HCT116 (cell line): ENCODE measurements at regions not wholly inside any gene's neighbourhood (a gene's known extent, or its start where the extent isn't known, plus 50 kb on each side); places are given as distances from the start of the nearest gene placed in this dataset.

Experiments used
- ATAC-seq: fragments of 200-7000 bp; cut with Tn5 transposase; 2 replicates; pipeline ENCODE4 v1.9.1; 2020; ENCODE audit warnings: mild to moderate bottlenecking, moderate library complexity
- BruUV-seq: library from RNA; stranded (reverse); fragments of 400-500 nt; replicated peaks from 2 replicates; lab custom pipeline; 2021; lab: Mats Ljungman, UMichigan
- CTCF ChIA-PET: fragments of 300-600 bp; sonication (Branson Sonifier 250); formaldehyde crosslinking; loops from one replicate; lab custom pipeline; 2021; ENCODE audit warnings: antibody characterized with exemption; lab: Charles Lee
- POLR2A ChIA-PET: fragments of 300-600, 350-600 bp; sonication (Branson Sonifier 250); formaldehyde crosslinking; loops from one replicate; lab custom pipeline; 2021; ENCODE audit warnings: antibody characterized with exemption; lab: Charles Lee
- RAD21 ChIA-PET, 2 experiments: fragments of 300-600 bp; sonication (Branson Sonifier 250); formaldehyde crosslinking; loops; one replicate each; lab custom pipeline; 2023; ENCODE audit warnings: low total read pairs in 2 of 2; ENCODE audit not compliant: uncharacterized antibody in 2 of 2, unreplicated experiment in 2 of 2, low non-redundant PET in 1 of 2; lab: Charles Lee
- DNase-seq: peaks from one replicate; pipeline ENCODE4 v3.0.0-alpha.2; 2010; ENCODE audit warnings: low read depth, low spot score
- H2AFZ ChIP-seq: fragments of 200-600 bp; shearing (Covaris generic), sonication (generic); 2 replicates; pipeline ENCODE4 v1.6.1; 2017; ENCODE audit warnings: low read depth, mixed run types, mixed read lengths, antibody characterized with exemption, low read length; ENCODE audit not compliant: poor library complexity, severe bottlenecking
- H3K27ac ChIP-seq: 2 replicates; pipeline ENCODE4 v1.5.1; 2012; ENCODE audit warnings: low read depth, low read length
- H3K27me3 ChIP-seq: fragments of 200-600 bp; sonication (generic); 2 replicates; pipeline ENCODE4 v1.6.1; 2016; ENCODE audit warnings: mixed run types, low read length, mixed read lengths; ENCODE audit not compliant: insufficient read depth
- H3K36me3 ChIP-seq, 2 experiments: fragments of 200-500 bp in 1 of 2; fragments of 200-600 bp in 1 of 2; sonication (Bioruptor generic) in 1 of 2; sonication (generic) in 1 of 2; 2 replicates each; pipeline versions ENCODE4 v1.5.1 to v1.6.1; 2014 to 2016; ENCODE audit warnings: low read length in 2 of 2, inconsistent platforms in 1 of 2, mixed read lengths in 1 of 2, mixed run types in 1 of 2; ENCODE audit not compliant: insufficient read depth in 2 of 2, control insufficient read depth in 1 of 2
- H3K4me1 ChIP-seq, 2 experiments: fragments of 200-600 bp in 1 of 2; sonication (generic) in 1 of 2; 2 replicates each; pipeline versions ENCODE4 v1.5.1 to v1.6.1; 2012 to 2017; ENCODE audit warnings: low read length in 2 of 2, inconsistent platforms in 1 of 2, mild to moderate bottlenecking in 1 of 2, mixed read lengths in 1 of 2, mixed run types in 1 of 2, moderate library complexity in 1 of 2; ENCODE audit not compliant: insufficient read depth in 2 of 2, control insufficient read depth in 1 of 2
- H3K4me2 ChIP-seq: fragments of 200-600 bp; sonication (generic); 2 replicates; pipeline ENCODE4 v1.6.1; 2017; ENCODE audit warnings: mixed run types, low read length, mixed read lengths
- H3K4me3 ChIP-seq, 2 experiments: fragments of 200-600 bp in 1 of 2; sonication (generic) in 1 of 2; replicated peaks in 1 of 2; 2 replicates each; pipeline ENCODE4 v1.5.1; 2011 to 2016; ENCODE audit warnings: low read length in 2 of 2, control low read depth in 1 of 2, low read depth in 1 of 2, mild to moderate bottlenecking in 1 of 2, mixed read lengths in 1 of 2, mixed run types in 1 of 2
- H3K79me2 ChIP-seq: fragments of 200-600 bp; sonication (generic); 2 replicates; pipeline ENCODE4 v1.6.1; 2017; ENCODE audit warnings: mild to moderate bottlenecking, mixed run types, low read length, moderate library complexity, mixed read lengths; ENCODE audit not compliant: insufficient read depth
- H3K9ac ChIP-seq: fragments of 200-600 bp; sonication (generic); 2 replicates; pipeline ENCODE4 v1.6.1; 2016; ENCODE audit warnings: low read length, mixed read lengths
- H3K9me2 ChIP-seq: fragments of 200-600 bp; sonication (generic), shearing (Covaris generic); 2 replicates; pipeline ENCODE4 v1.6.1; 2017; ENCODE audit warnings: mixed run types, mild to moderate bottlenecking, moderate library complexity; ENCODE audit not compliant: insufficient read depth
- H3K9me3 ChIP-seq, 2 experiments: fragments of 200-500 bp in 1 of 2; fragments of 200-600 bp in 1 of 2; sonication (Bioruptor generic) in 1 of 2; sonication (generic) in 1 of 2; 2 replicates each; pipeline ENCODE4 v1.6.1; 2014 to 2017; ENCODE audit warnings: low read length in 2 of 2, mixed read lengths in 2 of 2, inconsistent platforms in 1 of 2, low read depth in 1 of 2, mild to moderate bottlenecking in 1 of 2, mixed run types in 1 of 2, moderate library complexity in 1 of 2; ENCODE audit not compliant: control insufficient read depth in 1 of 2, insufficient read depth in 1 of 2
- H4K20me1 ChIP-seq: fragments of 200-600 bp; sonication (generic), shearing (Covaris generic); 2 replicates; pipeline ENCODE4 v1.6.1; 2017; ENCODE audit warnings: mixed run types, mild to moderate bottlenecking, moderate library complexity; ENCODE audit not compliant: insufficient read depth
- CBX3 ChIP-seq: IDR thresholded peaks from 2 replicates; pipeline ENCODE4 v1.6.1; 2012; ENCODE audit warnings: low read depth
- EGR1 ChIP-seq: IDR thresholded peaks from 2 replicates; pipeline ENCODE4 v1.6.1; 2012; ENCODE audit warnings: low read depth
- FOSL1 ChIP-seq: IDR thresholded peaks from 2 replicates; pipeline ENCODE4 v1.6.1; 2012; ENCODE audit warnings: low read depth
- POLR2AphosphoS5 ChIP-seq: IDR thresholded peaks from 2 replicates; pipeline ENCODE4 v1.6.1; 2011; ENCODE audit warnings: mild to moderate bottlenecking, low read depth, low read length, moderate library complexity
- RAD21 ChIP-seq: IDR thresholded peaks from 2 replicates; pipeline ENCODE4 v1.6.1; 2012; ENCODE audit warnings: low read depth, mild to moderate bottlenecking
- SP1 ChIP-seq: IDR thresholded peaks from 2 replicates; pipeline ENCODE4 v1.6.1; 2012; ENCODE audit warnings: low read depth
- TCF7L2 ChIP-seq: IDR thresholded peaks from 2 replicates; pipeline ENCODE4 v1.7.0; 2011; ENCODE audit warnings: borderline replicate concordance, inconsistent platforms; ENCODE audit not compliant: insufficient read depth, insufficient read length; ENCODE audit errors: extremely low read depth
- ZFX ChIP-seq: fragments of 450-650 bp; IDR thresholded peaks from 2 replicates; pipeline ENCODE4 v1.6.1; 2017
- intact Hi-C: fragments of 100-400 bp; cut with micrococcal nuclease; formaldehyde crosslinking; loops from 2 replicates; pipeline ENCODE4 v1.10.0; 2022
- TF ChIP-seq, protein P1 (sequence below), 3 experiments: fragments of 200-600 bp in 1 of 3; sonication (generic) in 1 of 3; IDR thresholded peaks in 2 of 3; conservative IDR thresholded peaks in 1 of 3; 2 replicates each; pipeline ENCODE4 v1.5.1; 2012 to 2017; ENCODE audit warnings: low read depth in 2 of 3, low read length in 2 of 3, antibody characterized with exemption in 1 of 3, borderline replicate concordance in 1 of 3, control low read depth in 1 of 3, mild to moderate bottlenecking in 1 of 3, mixed read lengths in 1 of 3, mixed run types in 1 of 3, moderate library complexity in 1 of 3; ENCODE audit not compliant: insufficient read depth in 1 of 3

DNA sequence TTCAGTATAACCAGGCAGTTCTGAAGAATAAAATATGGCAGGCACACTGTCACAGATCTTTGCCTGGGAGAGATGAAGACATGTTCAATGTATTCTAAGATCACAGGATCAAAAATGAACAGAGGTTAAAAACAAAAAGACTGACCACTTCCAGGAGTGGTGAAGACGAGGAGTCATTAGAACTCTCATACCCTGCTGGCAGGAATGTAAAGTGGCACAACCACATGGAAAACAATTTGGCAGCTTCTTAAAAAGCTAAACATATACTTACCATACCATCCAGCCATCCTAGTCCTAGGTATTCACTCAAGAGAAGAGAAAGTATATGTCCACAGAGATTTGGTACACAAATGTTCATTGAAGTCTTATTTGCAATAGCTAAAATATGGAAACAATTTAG, 406.3 kb downstream of the NPIPA8 start:
- CTCF ChIA-PET = interaction anchor here (1.0 to 1.4 kb wide), 2 partner anchors 8 to 16 kb away, joined by 3 to 6 read pairs; no protein-coding TSS in a partner anchor

DNA sequence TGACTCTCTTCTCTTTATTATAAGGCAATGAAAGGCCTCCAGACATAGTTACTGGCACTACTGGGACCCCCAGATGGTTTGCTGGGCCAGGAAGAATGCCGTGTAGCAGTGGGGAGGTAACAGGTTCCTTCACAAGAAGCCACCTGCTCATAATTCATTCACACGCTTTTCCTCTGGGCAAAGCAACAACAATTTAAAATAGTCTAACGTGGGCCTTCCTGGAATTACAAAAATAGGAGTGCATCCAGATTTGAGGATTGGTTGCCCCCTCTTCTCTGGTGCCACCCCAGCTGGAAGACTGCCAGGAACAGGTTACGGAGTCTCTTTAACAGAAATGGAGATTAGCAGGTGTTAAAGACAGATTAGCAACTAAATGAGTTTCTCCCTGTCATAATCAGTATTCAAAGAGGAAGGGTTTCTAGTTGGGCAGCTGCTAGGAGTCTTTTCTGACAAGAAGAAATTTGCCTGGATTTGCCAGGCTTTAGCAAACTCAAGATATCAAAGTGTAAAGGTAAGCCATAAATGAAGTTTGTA, 409.6 kb downstream of the NPIPA8 start:
- H3K9ac ChIP-seq = no peak overlapping the region
- H3K4me3 ChIP-seq = no peak overlapping the region
- no peak overlapping the region for H2AFZ ChIP-seq
- CTCF ChIA-PET = no interaction called here
- POLR2A ChIA-PET = no interaction called here
- no peak overlapping the region for H3K27ac ChIP-seq
- no peaks in the 10 kb centered on the region for H3K9me3 ChIP-seq
- H3K4me1 ChIP-seq = no peaks in the 10 kb centered on the region
- RAD21 ChIA-PET = no interaction called here
- peaks cover 7% of the 10 kb centered on the region for H3K27me3 ChIP-seq
- BruUV-seq = no TSS peak
- no peak overlapping the region for H3K4me2 ChIP-seq
- no peaks in the 10 kb centered on the region for H3K36me3 ChIP-seq
- no peaks in the 10 kb centered on the region for H3K79me2 ChIP-seq
- no peaks in the 10 kb centered on the region for H3K9me2 ChIP-seq
- TF ChIP-seq ZFX = no peak
- TF ChIP-seq RAD21 = no peak
- no peak for TF ChIP-seq TCF7L2
- TF ChIP-seq CBX3 = no peak
- TF ChIP-seq SP1 = no peak
- TF ChIP-seq, protein P1, sequence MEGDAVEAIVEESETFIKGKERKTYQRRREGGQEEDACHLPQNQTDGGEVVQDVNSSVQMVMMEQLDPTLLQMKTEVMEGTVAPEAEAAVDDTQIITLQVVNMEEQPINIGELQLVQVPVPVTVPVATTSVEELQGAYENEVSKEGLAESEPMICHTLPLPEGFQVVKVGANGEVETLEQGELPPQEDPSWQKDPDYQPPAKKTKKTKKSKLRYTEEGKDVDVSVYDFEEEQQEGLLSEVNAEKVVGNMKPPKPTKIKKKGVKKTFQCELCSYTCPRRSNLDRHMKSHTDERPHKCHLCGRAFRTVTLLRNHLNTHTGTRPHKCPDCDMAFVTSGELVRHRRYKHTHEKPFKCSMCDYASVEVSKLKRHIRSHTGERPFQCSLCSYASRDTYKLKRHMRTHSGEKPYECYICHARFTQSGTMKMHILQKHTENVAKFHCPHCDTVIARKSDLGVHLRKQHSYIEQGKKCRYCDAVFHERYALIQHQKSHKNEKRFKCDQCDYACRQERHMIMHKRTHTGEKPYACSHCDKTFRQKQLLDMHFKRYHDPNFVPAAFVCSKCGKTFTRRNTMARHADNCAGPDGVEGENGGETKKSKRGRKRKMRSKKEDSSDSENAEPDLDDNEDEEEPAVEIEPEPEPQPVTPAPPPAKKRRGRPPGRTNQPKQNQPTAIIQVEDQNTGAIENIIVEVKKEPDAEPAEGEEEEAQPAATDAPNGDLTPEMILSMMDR (IDR thresholded peaks at IDR 0.05 in 2 of 3, conservative IDR thresholded peaks at IDR 0.05 in 1 of 3; ENCODE audit: borderline replicate concordance in 1 of 3, insufficient read depth in 1 of 3, low read depth in 2 of 3, low read length in 2 of 3) = no peak
- TF ChIP-seq POLR2AphosphoS5 = no peak
- no peak for DNase-seq
- intact Hi-C loops = no loop called here
- no peaks in the 10 kb centered on the region for H4K20me1 ChIP-seq
- ATAC-seq = no peak

More for the DNA sequence above, 406.3 kb downstream of the NPIPA8 start:
- no peaks in the 10 kb centered on the region for H3K9me2 ChIP-seq
- BruUV-seq = no TSS peak
- ChIA-PET POLR2A (no interaction called here), RAD21 (no interaction called here)
- H3K9ac ChIP-seq = no peak overlapping the region
- H2AFZ ChIP-seq = no peak overlapping the region
- no peak for DNase-seq
- no peaks in the 10 kb centered on the region for H3K36me3 ChIP-seq
- no peak overlapping the region for H3K27ac ChIP-seq
- intact Hi-C loops = no loop called here
- H3K4me1 ChIP-seq = no peaks in the 10 kb centered on the region
- no peaks in the 10 kb centered on the region for H3K79me2 ChIP-seq
- H3K4me3 ChIP-seq = no peak overlapping the region
- H4K20me1 ChIP-seq = no peaks in the 10 kb centered on the region
- H3K27me3 ChIP-seq = peaks cover 7% of the 10 kb centered on the region; the same call in 1 of the 2 replicates
- no peak for TF ChIP-seq POLR2AphosphoS5
- TF ChIP-seq, protein P1 (IDR thresholded peaks at IDR 0.05 in 2 of 3, conservative IDR thresholded peaks at IDR 0.05 in 1 of 3; ENCODE audit: borderline replicate concordance in 1 of 3, insufficient read depth in 1 of 3, low read depth in 2 of 3, low read length in 2 of 3) = peak in 2 of 3 experiments; percentile 12 to 45; a peak in 2 of 6 replicates
- TF ChIP-seq EGR1 = no peak
- TF ChIP-seq FOSL1 = no peak
- no peak overlapping the region for H3K4me2 ChIP-seq
- H3K9me3 ChIP-seq = no peaks in the 10 kb centered on the region
- no peak for ATAC-seq
